ENCODE measurements at regions not wholly inside any gene's neighbourhood (a gene's known extent, or its start where the extent isn't known, plus 50 kb on each side); places are given as distances from the start of the nearest gene placed in this dataset.

DNA sequence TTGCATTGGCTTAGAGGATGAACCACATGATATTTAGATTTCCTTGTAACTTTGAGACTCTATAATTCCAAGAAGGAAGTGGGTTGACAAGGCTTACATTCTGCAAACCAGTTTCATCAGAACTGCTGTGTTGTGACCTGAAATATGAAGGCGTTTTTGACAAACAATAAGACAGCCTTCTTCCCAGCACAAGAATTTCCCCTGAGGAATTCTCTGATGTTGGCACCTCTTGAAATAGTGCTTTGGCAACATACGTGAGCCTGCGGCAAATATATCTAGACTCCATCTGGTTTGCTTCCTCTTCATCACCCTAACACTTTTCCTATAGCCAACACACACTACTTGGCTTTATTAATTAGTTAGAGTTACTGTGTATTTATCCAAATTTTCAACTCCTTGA lies 585.5 kb upstream of the SOX9 start:
- TF ChIP-seq POLR2A (IDR thresholded peaks at IDR 0.05) (no peak), CTCF (IDR thresholded peaks at IDR 0.05) (no peak)

Measured in stomach (tissue), 4 donors.